Neuronal stem cell (in vitro differentiated cells): ENCODE measurements at regions not wholly inside any gene's neighbourhood (a gene's known extent, or its start where the extent isn't known, plus 50 kb on each side); places are given as distances from the start of the nearest gene placed in this dataset.

Source experiments
- DNase-seq: peaks from one replicate; pipeline ENCODE4 v3.0.0-alpha.2; 2013; ENCODE audit warnings: low spot score
- H2AFZ ChIP-seq: one replicate; pipeline ENCODE4 v1.6.1; 2013; ENCODE audit warnings: mild to moderate bottlenecking, low read length, inconsistent platforms
- H2AK5ac ChIP-seq: 2 replicates; pipeline ENCODE4 v1.6.1; 2013; ENCODE audit warnings: low read depth, mild to moderate bottlenecking, inconsistent platforms, low read length, moderate library complexity, mixed read lengths
- H2BK120ac ChIP-seq: 2 replicates; pipeline ENCODE4 v1.6.1; 2013; ENCODE audit warnings: low read depth, mild to moderate bottlenecking, inconsistent platforms, low read length, moderate library complexity, mixed read lengths
- H2BK12ac ChIP-seq: one replicate; pipeline ENCODE4 v1.6.1; 2013; ENCODE audit warnings: low read length, inconsistent platforms
- H2BK15ac ChIP-seq: 2 replicates; pipeline ENCODE4 v1.6.1; 2013; ENCODE audit warnings: mild to moderate bottlenecking, low read length, inconsistent platforms, mixed read lengths
- H2BK5ac ChIP-seq: one replicate; pipeline ENCODE4 v1.6.1; 2013; ENCODE audit warnings: inconsistent platforms, mild to moderate bottlenecking, low read length, moderate library complexity
- H3K14ac ChIP-seq: one replicate; pipeline ENCODE4 v1.6.1; 2013; ENCODE audit warnings: low read length, inconsistent platforms
- H3K18ac ChIP-seq: 2 replicates; pipeline ENCODE4 v1.6.1; 2013; ENCODE audit warnings: low read length, inconsistent platforms
- H3K23ac ChIP-seq: 2 replicates; pipeline ENCODE4 v1.6.1; 2013; ENCODE audit warnings: low read depth, mild to moderate bottlenecking, mixed read lengths, low read length, inconsistent platforms; ENCODE audit not compliant: poor library complexity
- H3K27ac ChIP-seq: replicated peaks from 3 replicates; pipeline ENCODE4 v1.5.1; 2013; ENCODE audit warnings: low read length, inconsistent platforms
- H3K27me3 ChIP-seq, 3 experiments: 2 replicates each; pipeline ENCODE4 v1.6.1; 2013; ENCODE audit warnings: low read length in 3 of 3, mild to moderate bottlenecking in 2 of 3, inconsistent platforms in 1 of 3, low read depth in 1 of 3, mixed read lengths in 1 of 3, moderate library complexity in 1 of 3; ENCODE audit not compliant: control insufficient read depth in 3 of 3, insufficient read depth in 3 of 3
- H3K36me3 ChIP-seq, 2 donors: replicated peaks in 1 of 2; 2 replicates each; pipeline ENCODE4 v1.6.1; 2013; ENCODE audit warnings: low read length in 2 of 2; ENCODE audit not compliant: control insufficient read depth in 2 of 2, insufficient read depth in 2 of 2
- H3K4ac ChIP-seq: 2 replicates; pipeline ENCODE4 v1.6.1; 2013; ENCODE audit warnings: inconsistent platforms, mild to moderate bottlenecking, low read length, moderate library complexity
- H3K4me1 ChIP-seq, 2 donors: 1 replicate in 1 of 2; 2 replicates in 1 of 2; pipeline ENCODE4 v1.6.1; 2013; ENCODE audit warnings: low read length in 2 of 2, low read depth in 1 of 2; ENCODE audit not compliant: control insufficient read depth in 2 of 2, insufficient read depth in 1 of 2
- H3K4me2 ChIP-seq: one replicate; pipeline ENCODE4 v1.6.1; 2013; ENCODE audit warnings: mild to moderate bottlenecking, low read length, inconsistent platforms; ENCODE audit not compliant: insufficient read depth, poor library complexity, severe bottlenecking
- H3K4me3 ChIP-seq, 2 donors: 2 replicates each; pipeline ENCODE4 v1.5.1; 2013; ENCODE audit warnings: low read length in 2 of 2, mild to moderate bottlenecking in 2 of 2, inconsistent platforms in 1 of 2, moderate library complexity in 1 of 2
- H3K79me1 ChIP-seq: one replicate; pipeline ENCODE4 v1.6.1; 2013; ENCODE audit warnings: low read depth, mild to moderate bottlenecking, inconsistent platforms, low read length, moderate library complexity
- H3K9ac ChIP-seq: one replicate; pipeline ENCODE4 v1.6.1; 2013; ENCODE audit warnings: mild to moderate bottlenecking, low read depth, low read length, inconsistent platforms; ENCODE audit not compliant: poor library complexity
- H3K9me3 ChIP-seq, 2 donors: replicated peaks in 1 of 2; 2 replicates each; pipeline versions ENCODE3 to v1.6.1; 2013; ENCODE audit warnings: low read length in 2 of 2, mild to moderate bottlenecking in 2 of 2, inconsistent platforms in 1 of 2, low read depth in 1 of 2, mixed read lengths in 1 of 2, moderate library complexity in 1 of 2; ENCODE audit not compliant: control insufficient read depth in 2 of 2, insufficient read depth in 1 of 2
- H4K8ac ChIP-seq: one replicate; pipeline ENCODE4 v1.6.1; 2013; ENCODE audit warnings: low read depth, mild to moderate bottlenecking, inconsistent platforms, low read length, moderate library complexity
- H4K91ac ChIP-seq: one replicate; pipeline ENCODE4 v1.6.1; 2013; ENCODE audit warnings: low read length, low read depth, mild to moderate bottlenecking, inconsistent platforms; ENCODE audit not compliant: poor library complexity
- WGBS, 2 donors: extraction: QIAGEN DNeasy Blood & Tissue Kit; methylation state at CpG; one replicate each; pipeline ENCODE4 v1.1.7; 2013; ENCODE audit warnings: missing lambda C conversion rate in 2 of 2, mixed read lengths in 1 of 2; ENCODE audit not compliant: insufficient read length in 2 of 2, insufficient replicate concordance in 1 of 2; ENCODE audit errors: extremely low coverage in 2 of 2; 5-methylcytosine and 5-hydroxymethylcytosine counted together

GRCh38 chr14:104333646-104334423, 195.4 kb downstream of the KIF26A start:
- no CpG with 5 or more reads among the region's 39 CpGs for WGBS, 2 donors
- Histone ChIP-seq H2AFZ (no peak overlapping the region), H2BK15ac (no peak overlapping the region), H3K23ac (no peak overlapping the region), H2BK12ac (no peak overlapping the region), H3K27me3 (peaks cover 0 to 22% (median 0%) of the 10 kb centered on the region in 3 experiments), H3K14ac (no peak overlapping the region), H4K8ac (no peak overlapping the region), H3K4me1 (no peaks in the 10 kb centered on the region), H3K4ac (no peak overlapping the region), H3K4me2 (no peak overlapping the region), H2AK5ac (no peak overlapping the region), H2BK5ac (peak overlapping the region; percentile 32), H3K18ac (peak overlapping the region; percentile 77), H2BK120ac (no peak overlapping the region), H3K4me3 (peak overlapping the region in 1 of 2 donors; percentile 11), H3K9me3 (peaks cover 0 to 10% of the 10 kb centered on the region in 2 donors), H4K91ac (no peak overlapping the region), H3K9ac (no peak overlapping the region), H3K36me3 (no peaks in the 10 kb centered on the region), H3K27ac (no peak overlapping the region), H3K79me1 (no peaks in the 10 kb centered on the region)
- DNase-seq, result no peak

GRCh38 chr14:104334424-104335161, 196.2 kb downstream of the KIF26A start:
- Histone ChIP-seq H3K27me3 (peaks cover 0 to 22% (median 0%) of the 10 kb centered on the region in 3 experiments), H3K9me3 (peaks cover 0 to 10% of the 10 kb centered on the region in 2 donors), H2BK12ac (no peak overlapping the region), H3K9ac (no peak overlapping the region), H3K4me1 (no peaks in the 10 kb centered on the region), H3K18ac (peak overlapping the region; percentile 19), H2BK5ac (peak overlapping the region; percentile 32), H3K14ac (peak overlapping the region; percentile 40), H3K4me2 (no peak overlapping the region), H3K79me1 (no peaks in the 10 kb centered on the region), H2BK15ac (peak overlapping the region; percentile 34), H3K4me3 (no peak overlapping the region), H2AK5ac (peak overlapping the region; percentile 89), H2AFZ (no peak overlapping the region), H3K36me3 (no peaks in the 10 kb centered on the region), H4K91ac (no peak overlapping the region), H3K4ac (no peak overlapping the region), H4K8ac (no peak overlapping the region), H3K23ac (no peak overlapping the region), H2BK120ac (no peak overlapping the region), H3K27ac (no peak overlapping the region)
- no CpG with 5 or more reads among the region's 31 CpGs for WGBS, 2 donors
- DNase-seq, result no peak

- Histone ChIP-seq H3K9me3 (peaks cover 0 to 8% of the 10 kb centered on the region in 2 donors), H2BK12ac (no peak overlapping the region), H3K36me3 (no peaks in the 10 kb centered on the region), H3K23ac (no peak overlapping the region), H3K14ac (peak overlapping the region; percentile 40), H3K4ac (no peak overlapping the region), H2BK15ac (peak overlapping the region; percentile 34), H4K8ac (no peak overlapping the region), H3K4me1 (no peaks in the 10 kb centered on the region), H3K79me1 (no peaks in the 10 kb centered on the region), H2BK120ac (no peak overlapping the region), H3K27me3 (peaks cover 0 to 22% (median 0%) of the 10 kb centered on the region in 3 experiments), H3K18ac (peak overlapping the region; percentile 19), H3K4me2 (no peak overlapping the region), H2BK5ac (peak overlapping the region; percentile 32), H2AFZ (no peak overlapping the region), H3K27ac (no peak overlapping the region), H3K9ac (no peak overlapping the region), H4K91ac (no peak overlapping the region), H2AK5ac (peak overlapping the region; percentile 89), H3K4me3 (no peak overlapping the region)
- no peak for DNase-seq
- WGBS, 2 donors, result no CpG with 5 or more reads among the region's 4 CpGs
These were observed 196.8 kb downstream of the KIF26A start for GRCh38 chr14:104335176-104335575.

GRCh38 chr14:104335611-104336010, 197.2 kb downstream of the KIF26A start:
- Histone ChIP-seq H3K9ac (no peak overlapping the region), H3K4me3 (no peak overlapping the region), H3K9me3 (peaks cover 0 to 8% of the 10 kb centered on the region in 2 donors), H3K4me2 (no peak overlapping the region), H2BK15ac (no peak overlapping the region), H3K23ac (no peak overlapping the region), H3K4me1 (no peaks in the 10 kb centered on the region), H3K4ac (no peak overlapping the region), H2BK120ac (no peak overlapping the region), H3K14ac (no peak overlapping the region), H3K18ac (no peak overlapping the region), H2AK5ac (peak overlapping the region; percentile 89), H4K91ac (no peak overlapping the region), H3K36me3 (no peaks in the 10 kb centered on the region), H4K8ac (no peak overlapping the region), H2BK5ac (peak overlapping the region; percentile 32), H2BK12ac (no peak overlapping the region), H3K79me1 (no peaks in the 10 kb centered on the region), H3K27me3 (peaks cover 0 to 22% (median 0%) of the 10 kb centered on the region in 3 experiments), H3K27ac (no peak overlapping the region), H2AFZ (no peak overlapping the region)
- no peak for DNase-seq
- whole genome bisulfite sequencing, 2 donors, result no CpG with 5 or more reads among the region's 12 CpGs
